GM10248 (cell line): ENCODE measurements at regions not wholly inside any gene's neighbourhood (a gene's known extent, or its start where the extent isn't known, plus 50 kb on each side); places are given as distances from the start of the nearest gene placed in this dataset.

ENCODE experiments used
- CTCF ChIA-PET: fragments of 300-600 bp; sonication (Branson Sonifier 250); formaldehyde crosslinking; extraction: SDS; loops from one replicate; lab custom pipeline; 2021; ENCODE audit warnings: antibody characterized with exemption; lab: Yijun Ruan, JAX
- POLR2A ChIA-PET: fragments of 350-650 bp; sonication (Branson Sonifier 250); formaldehyde crosslinking; extraction: SDS; loops from one replicate; lab custom pipeline; 2020; ENCODE audit warnings: antibody characterized with exemption; lab: Yijun Ruan, JAX
- DNase-seq: peaks from one replicate; pipeline ENCODE4 v3.0.0; 2012; ENCODE audit errors: extremely low spot score
- CTCF ChIP-seq: IDR thresholded peaks from 2 replicates; pipeline ENCODE4 v1.5.1; 2012; ENCODE audit warnings: mild to moderate bottlenecking, low read depth; ENCODE audit errors: extremely low read depth, missing control alignments, control extremely low read depth

- TF ChIP-seq CTCF = no peak
- DNase-seq = no peak
- ChIA-PET CTCF (interaction anchor here (1.2 to 1.4 kb wide), 3 partner anchors 11 to 54 kb away, joined by 4 read pairs; no protein-coding TSS in a partner anchor), POLR2A (no interaction called here)
Measured at GRCh38 chr14:86203843-86204242, 673.9 kb downstream of the FLRT2 start.

- no peak for TF ChIP-seq CTCF
- CTCF ChIA-PET = no interaction called here
- POLR2A ChIA-PET = no interaction called here
- DNase-seq = no peak
Measured at GRCh38 chr14:86196471-86196870, 666.5 kb downstream of the FLRT2 start.

- no peak for TF ChIP-seq CTCF
- DNase-seq = no peak
- ChIA-PET POLR2A (no interaction called here), CTCF (interaction anchor here (1.6 kb wide), 1 partner anchor 11 kb away, joined by 4 read pairs; no protein-coding TSS in a partner anchor)
Measured at GRCh38 chr14:86193756-86194155, 663.8 kb downstream of the FLRT2 start.

- DNase-seq = no peak
- CTCF ChIA-PET = no interaction called here
- POLR2A ChIA-PET = no interaction called here
- no peak for TF ChIP-seq CTCF
Measured at GRCh38 chr14:86179980-86180379, 650.0 kb downstream of the FLRT2 start.

- POLR2A ChIA-PET = no interaction called here
- CTCF ChIA-PET = no interaction called here
- no peak for DNase-seq
- no peak for TF ChIP-seq CTCF
Measured at GRCh38 chr14:86168371-86168770, 638.4 kb downstream of the FLRT2 start.

GRCh38 chr14:86166541-86166940 lies 636.6 kb downstream of the FLRT2 start:
- CTCF ChIA-PET = no interaction called here
- no peak for DNase-seq
- POLR2A ChIA-PET = no interaction called here
- TF ChIP-seq CTCF = no peak

- no peak for TF ChIP-seq CTCF
- ChIA-PET CTCF (no interaction called here), POLR2A (no interaction called here)
- DNase-seq = no peak
Measured at GRCh38 chr14:86153480-86153879, 623.5 kb downstream of the FLRT2 start.
